ENCODE measurements at regions not wholly inside any gene's neighbourhood (a gene's known extent, or its start where the extent isn't known, plus 50 kb on each side); places are given as distances from the start of the nearest gene placed in this dataset.

- no peak for DNase-seq
Measured at GRCh38 chr2:12212841-12213597, 466.6 kb downstream of the LPIN1 start.

GRCh38 chr2:12217175-12217574 lies 470.7 kb downstream of the LPIN1 start:
- no peak for DNase-seq

GRCh38 chr2:12219761-12220160 lies 473.3 kb downstream of the LPIN1 start:
- DNase-seq = no peak

GRCh38 chr2:12221584-12221983 lies 475.2 kb downstream of the LPIN1 start:
- DNase-seq = no peak

GRCh38 chr2:12222554-12222953 lies 476.1 kb downstream of the LPIN1 start:
- no peak for DNase-seq

GRCh38 chr2:12223732-12224131 lies 477.3 kb downstream of the LPIN1 start:
- no peak for DNase-seq

- no peak for DNase-seq
Measured at GRCh38 chr2:12226653-12227052, 480.2 kb downstream of the LPIN1 start.

GRCh38 chr2:12227941-12228608 lies 481.6 kb downstream of the LPIN1 start:
- peak; percentile 92 for DNase-seq

GRCh38 chr2:12231288-12231687 lies 484.9 kb downstream of the LPIN1 start:
- no peak for DNase-seq

- DNase-seq = no peak
Measured at GRCh38 chr2:12232876-12233275, 483.9 kb upstream of the TRIB2 start.

GRCh38 chr2:12236136-12236844 lies 480.4 kb upstream of the TRIB2 start:
- peak; percentile 49 for DNase-seq

GRCh38 chr2:12240206-12240605 lies 476.5 kb upstream of the TRIB2 start:
- no peak for DNase-seq

- no peak for DNase-seq
Measured at GRCh38 chr2:12243381-12243780, 473.4 kb upstream of the TRIB2 start.

GRCh38 chr2:12244070-12244469 lies 472.7 kb upstream of the TRIB2 start:
- peak; percentile 64 for DNase-seq

- DNase-seq = peak; percentile 65
Measured at GRCh38 chr2:12251121-12251520, 465.6 kb upstream of the TRIB2 start.

GRCh38 chr2:12251749-12252148 lies 465.0 kb upstream of the TRIB2 start:
- DNase-seq = no peak

- DNase-seq = no peak
Measured at GRCh38 chr2:12253167-12253778, 463.5 kb upstream of the TRIB2 start.

GRCh38 chr2:12254280-12254860 lies 462.4 kb upstream of the TRIB2 start:
- DNase-seq = no peak

GRCh38 chr2:12256206-12256605 lies 460.5 kb upstream of the TRIB2 start:
- DNase-seq = no peak

- DNase-seq = no peak
Measured at GRCh38 chr2:12257476-12257875, 459.3 kb upstream of the TRIB2 start.

- DNase-seq = no peak
Measured at GRCh38 chr2:12259493-12259892, 457.2 kb upstream of the TRIB2 start.

- DNase-seq = peak; percentile 36
Measured at GRCh38 chr2:12261986-12262680, 454.6 kb upstream of the TRIB2 start.
